Panc1 (cell line): ENCODE measurements at regions not wholly inside any gene's neighbourhood (a gene's known extent, or its start where the extent isn't known, plus 50 kb on each side); places are given as distances from the start of the nearest gene placed in this dataset.
"Not testable (repeated sequence)": the region's sequence is repeated elsewhere in the genome, so short reads cannot be mapped to it uniquely, and the experiment has no call there.

Source experiments
- ATAC-seq: fragments of 200-7000 bp; cut with Tn5 transposase; 2 replicates; pipeline ENCODE4 v1.9.1; 2020; ENCODE audit warnings: mild to moderate bottlenecking, moderate library complexity
- BruUV-seq: library from RNA; stranded (reverse); fragments of 400-500 nt; replicated peaks from 2 replicates; lab custom pipeline; 2021; lab: Mats Ljungman, UMichigan
- CTCF ChIA-PET: fragments of 300-600 bp; sonication (Branson Sonifier 250); formaldehyde crosslinking; loops from one replicate; lab custom pipeline; 2022; ENCODE audit warnings: antibody characterized with exemption; lab: Charles Lee
- POLR2A ChIA-PET: fragments of 300-600 bp; sonication (Branson Sonifier 250); formaldehyde crosslinking; loops from one replicate; lab custom pipeline; 2022; ENCODE audit warnings: antibody characterized with exemption; lab: Charles Lee
- DNase-seq: peaks from one replicate; pipeline ENCODE4 v3.0.0-alpha.2; 2010; ENCODE audit warnings: low read depth, low spot score
- H3K27ac ChIP-seq: 2 replicates; pipeline ENCODE4 v1.5.1; 2011; ENCODE audit warnings: mild to moderate bottlenecking, low read length, inconsistent platforms
- H3K27me3 ChIP-seq: fragments of 200-500 bp; sonication (Bioruptor generic); 2 replicates; pipeline ENCODE4 v1.6.0; 2014; ENCODE audit warnings: low read length, inconsistent platforms; ENCODE audit not compliant: control insufficient read depth, insufficient read depth
- H3K36me3 ChIP-seq: fragments of 200-500 bp; sonication (Bioruptor generic); 2 replicates; pipeline ENCODE4 v1.5.1; 2014; ENCODE audit warnings: inconsistent platforms, mild to moderate bottlenecking, low read length, moderate library complexity; ENCODE audit not compliant: control insufficient read depth, insufficient read depth
- H3K4me1 ChIP-seq: 2 replicates; pipeline ENCODE4 v1.5.1; 2011; ENCODE audit warnings: inconsistent platforms, mild to moderate bottlenecking, low read length, moderate library complexity; ENCODE audit not compliant: control insufficient read depth, insufficient read depth
- H3K4me3 ChIP-seq, 2 experiments: 2 replicates each; pipeline ENCODE4 v1.5.1; 2011 to 2012; ENCODE audit warnings: low read depth in 2 of 2, low read length in 2 of 2, mild to moderate bottlenecking in 2 of 2, inconsistent platforms in 1 of 2, moderate library complexity in 1 of 2
- H3K9me3 ChIP-seq: fragments of 200-500 bp; sonication (Bioruptor generic); 2 replicates; pipeline ENCODE4 v1.5.1; 2014; ENCODE audit warnings: low read depth, mild to moderate bottlenecking, inconsistent platforms, low read length, moderate library complexity; ENCODE audit not compliant: control insufficient read depth, insufficient read depth
- POLR2AphosphoS5 ChIP-seq: IDR thresholded peaks from 2 replicates; pipeline ENCODE4 v1.6.1; 2012; ENCODE audit warnings: mild to moderate bottlenecking, low read depth, low read length, moderate library complexity
- SIN3A ChIP-seq: IDR thresholded peaks from 2 replicates; pipeline ENCODE4 v1.6.1; 2012; ENCODE audit warnings: low read depth, mild to moderate bottlenecking, low read length, moderate library complexity, borderline replicate concordance; ENCODE audit not compliant: insufficient read depth
- TCF7L2 ChIP-seq: IDR thresholded peaks from 2 replicates; pipeline ENCODE4 v1.6.1; 2011; ENCODE audit warnings: mild to moderate bottlenecking, low read depth, low read length, inconsistent platforms
- in situ Hi-C: cut with HindIII; loops from 2 replicates; pipeline ENCODE4 v1.10.0; 2016; ENCODE audit warnings: low sequenced_read_pairs, low pct_unique_long_range_greater_than_20kb
- intact Hi-C: fragments of 100-400 bp; cut with micrococcal nuclease; formaldehyde crosslinking; loops from one replicate; pipeline ENCODE4 v1.10.0; 2022; ENCODE audit not compliant: unreplicated experiment
- TF ChIP-seq, protein P1 (sequence below): fragments of 450-650 bp; IDR thresholded peaks from 2 replicates; pipeline ENCODE4 v1.5.1; 2017; ENCODE audit warnings: mild to moderate bottlenecking
- TF ChIP-seq, protein P2 (sequence below), 2 experiments: IDR thresholded peaks; 2 replicates each; pipeline ENCODE4 v1.6.1; 2011 to 2012; ENCODE audit warnings: low read depth in 2 of 2, control low read depth in 1 of 2, low read length in 1 of 2, mild to moderate bottlenecking in 1 of 2, moderate library complexity in 1 of 2; ENCODE audit not compliant: insufficient read depth in 1 of 2

DNA sequence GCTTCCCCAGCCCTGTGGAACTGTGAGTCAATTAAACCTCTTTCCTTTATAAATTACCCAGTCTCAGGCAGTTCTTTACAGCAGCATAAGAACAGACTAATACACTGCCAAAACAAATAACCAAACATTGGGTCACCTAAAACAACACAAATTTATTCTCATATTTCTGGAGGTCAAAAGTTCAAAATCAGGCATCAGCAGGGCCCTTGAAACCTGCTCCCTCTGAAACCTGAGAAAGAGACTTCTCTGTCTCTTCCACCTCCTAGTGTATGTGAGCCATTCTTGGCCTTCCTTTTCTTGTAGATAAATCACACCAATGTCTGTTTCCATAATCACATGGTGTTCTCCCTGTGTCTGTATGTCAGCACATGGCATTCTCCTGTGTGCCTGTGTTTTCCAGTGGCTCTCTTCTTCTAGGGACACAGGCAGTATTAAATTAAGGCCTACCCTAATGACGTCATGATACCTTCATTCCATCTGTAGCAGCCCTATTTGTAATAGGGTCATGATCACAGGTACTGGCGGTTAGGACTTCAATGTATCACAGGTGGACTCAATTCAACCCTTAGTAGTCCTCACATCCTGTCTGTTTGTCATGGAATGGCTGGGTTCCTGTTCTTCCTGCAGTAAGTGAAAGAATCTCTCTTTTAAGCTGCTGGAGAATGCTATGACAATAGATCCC lies 147.3 kb upstream of the CLNK start:
- no peak for ATAC-seq
- ChIA-PET CTCF (no interaction called here), POLR2A (no interaction called here)
- no peaks in the 10 kb centered on the region for H3K9me3 ChIP-seq
- no TSS peak for BruUV-seq
- H3K36me3 ChIP-seq: no peaks in the 10 kb centered on the region
- H3K4me3 ChIP-seq: no peak overlapping the region
- intact Hi-C loops: no loop called here
- no peaks in the 10 kb centered on the region for H3K4me1 ChIP-seq
- TF ChIP-seq POLR2AphosphoS5: no peak
- TF ChIP-seq, protein P1, sequence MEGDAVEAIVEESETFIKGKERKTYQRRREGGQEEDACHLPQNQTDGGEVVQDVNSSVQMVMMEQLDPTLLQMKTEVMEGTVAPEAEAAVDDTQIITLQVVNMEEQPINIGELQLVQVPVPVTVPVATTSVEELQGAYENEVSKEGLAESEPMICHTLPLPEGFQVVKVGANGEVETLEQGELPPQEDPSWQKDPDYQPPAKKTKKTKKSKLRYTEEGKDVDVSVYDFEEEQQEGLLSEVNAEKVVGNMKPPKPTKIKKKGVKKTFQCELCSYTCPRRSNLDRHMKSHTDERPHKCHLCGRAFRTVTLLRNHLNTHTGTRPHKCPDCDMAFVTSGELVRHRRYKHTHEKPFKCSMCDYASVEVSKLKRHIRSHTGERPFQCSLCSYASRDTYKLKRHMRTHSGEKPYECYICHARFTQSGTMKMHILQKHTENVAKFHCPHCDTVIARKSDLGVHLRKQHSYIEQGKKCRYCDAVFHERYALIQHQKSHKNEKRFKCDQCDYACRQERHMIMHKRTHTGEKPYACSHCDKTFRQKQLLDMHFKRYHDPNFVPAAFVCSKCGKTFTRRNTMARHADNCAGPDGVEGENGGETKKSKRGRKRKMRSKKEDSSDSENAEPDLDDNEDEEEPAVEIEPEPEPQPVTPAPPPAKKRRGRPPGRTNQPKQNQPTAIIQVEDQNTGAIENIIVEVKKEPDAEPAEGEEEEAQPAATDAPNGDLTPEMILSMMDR: no peak
- TF ChIP-seq SIN3A: no peak
- no peak for TF ChIP-seq TCF7L2
- TF ChIP-seq, protein P2, sequence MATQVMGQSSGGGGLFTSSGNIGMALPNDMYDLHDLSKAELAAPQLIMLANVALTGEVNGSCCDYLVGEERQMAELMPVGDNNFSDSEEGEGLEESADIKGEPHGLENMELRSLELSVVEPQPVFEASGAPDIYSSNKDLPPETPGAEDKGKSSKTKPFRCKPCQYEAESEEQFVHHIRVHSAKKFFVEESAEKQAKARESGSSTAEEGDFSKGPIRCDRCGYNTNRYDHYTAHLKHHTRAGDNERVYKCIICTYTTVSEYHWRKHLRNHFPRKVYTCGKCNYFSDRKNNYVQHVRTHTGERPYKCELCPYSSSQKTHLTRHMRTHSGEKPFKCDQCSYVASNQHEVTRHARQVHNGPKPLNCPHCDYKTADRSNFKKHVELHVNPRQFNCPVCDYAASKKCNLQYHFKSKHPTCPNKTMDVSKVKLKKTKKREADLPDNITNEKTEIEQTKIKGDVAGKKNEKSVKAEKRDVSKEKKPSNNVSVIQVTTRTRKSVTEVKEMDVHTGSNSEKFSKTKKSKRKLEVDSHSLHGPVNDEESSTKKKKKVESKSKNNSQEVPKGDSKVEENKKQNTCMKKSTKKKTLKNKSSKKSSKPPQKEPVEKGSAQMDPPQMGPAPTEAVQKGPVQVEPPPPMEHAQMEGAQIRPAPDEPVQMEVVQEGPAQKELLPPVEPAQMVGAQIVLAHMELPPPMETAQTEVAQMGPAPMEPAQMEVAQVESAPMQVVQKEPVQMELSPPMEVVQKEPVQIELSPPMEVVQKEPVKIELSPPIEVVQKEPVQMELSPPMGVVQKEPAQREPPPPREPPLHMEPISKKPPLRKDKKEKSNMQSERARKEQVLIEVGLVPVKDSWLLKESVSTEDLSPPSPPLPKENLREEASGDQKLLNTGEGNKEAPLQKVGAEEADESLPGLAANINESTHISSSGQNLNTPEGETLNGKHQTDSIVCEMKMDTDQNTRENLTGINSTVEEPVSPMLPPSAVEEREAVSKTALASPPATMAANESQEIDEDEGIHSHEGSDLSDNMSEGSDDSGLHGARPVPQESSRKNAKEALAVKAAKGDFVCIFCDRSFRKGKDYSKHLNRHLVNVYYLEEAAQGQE (IDR thresholded peaks at IDR 0.05; ENCODE audit: insufficient read depth in 1 of 2, low read depth in 2 of 2, low read length in 1 of 2): no peak
- no peaks in the 10 kb centered on the region for H3K27me3 ChIP-seq
- DNase-seq: no peak
- in situ Hi-C loops: no loop called here
- H3K27ac ChIP-seq: no peak overlapping the region

DNA sequence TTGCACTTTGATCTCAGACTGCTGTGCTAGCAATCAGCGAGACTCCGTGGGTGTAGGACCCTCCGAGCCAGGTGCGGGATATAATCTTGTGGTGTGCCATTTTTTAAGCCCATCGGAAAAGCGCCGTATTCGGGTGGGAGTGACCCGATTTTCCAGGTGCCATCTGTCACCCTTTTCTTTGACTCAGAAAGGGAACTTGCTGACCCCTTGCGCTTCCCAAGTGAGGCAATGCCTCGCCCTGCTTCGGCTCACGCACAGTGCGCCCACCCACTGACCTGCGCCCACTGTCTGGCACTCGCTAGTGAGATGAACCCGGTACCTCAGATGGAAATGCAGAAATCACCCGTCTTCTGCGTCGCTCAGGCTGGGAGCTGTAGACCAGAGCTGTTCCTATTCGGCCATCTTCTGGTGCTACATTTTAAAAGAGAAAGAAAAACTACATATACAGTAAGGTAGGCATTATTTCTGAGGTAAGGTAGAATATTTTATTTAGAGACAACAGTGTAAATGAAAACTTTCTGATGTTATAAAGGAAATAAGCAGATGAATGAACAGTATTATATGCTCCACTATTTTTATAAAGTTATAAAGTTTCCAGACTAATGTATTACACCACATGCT lies 144.5 kb upstream of the CLNK start:
- in situ Hi-C loops, POLR2A ChIA-PET, ATAC-seq, H3K9me3 ChIP-seq, H3K4me3 ChIP-seq, H3K27me3 ChIP-seq, intact Hi-C loops, BruUV-seq, H3K27ac ChIP-seq, H3K36me3 ChIP-seq, DNase-seq, CTCF ChIA-PET, H3K4me1 ChIP-seq: not testable (repeated sequence)

DNA sequence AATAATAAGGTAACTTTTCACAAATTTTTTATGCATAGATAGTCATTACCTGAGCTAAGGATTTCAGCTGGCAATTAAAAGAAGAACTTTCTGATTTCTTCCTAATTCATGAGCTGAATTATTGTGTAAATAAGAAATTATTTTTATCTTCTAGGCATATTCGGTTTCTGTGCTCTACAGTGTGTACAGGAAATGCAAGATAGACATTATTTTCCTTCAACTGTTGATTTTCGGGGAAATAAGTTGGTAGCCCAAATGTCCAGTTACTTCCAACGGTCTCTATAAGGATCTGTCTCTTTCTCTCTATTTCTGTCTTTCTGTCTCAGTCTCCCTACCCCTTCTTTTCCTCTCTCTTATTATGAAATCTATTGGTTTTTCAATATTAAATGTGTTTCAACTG lies 137.3 kb upstream of the CLNK start:
- TF ChIP-seq, protein P2 (IDR thresholded peaks at IDR 0.05; ENCODE audit: insufficient read depth in 1 of 2, low read depth in 2 of 2, low read length in 1 of 2): no peak
- TF ChIP-seq, protein P1: no peak
- no peak for TF ChIP-seq POLR2AphosphoS5
- TF ChIP-seq TCF7L2: no peak
- H3K36me3 ChIP-seq: no peaks in the 10 kb centered on the region
- H3K27ac ChIP-seq: no peak overlapping the region
- CTCF ChIA-PET: no interaction called here
- no peak overlapping the region for H3K4me3 ChIP-seq
- POLR2A ChIA-PET: no interaction called here
- intact Hi-C loops (no loop called here), in situ Hi-C loops (no loop called here)
- H3K4me1 ChIP-seq: no peaks in the 10 kb centered on the region
- DNase-seq (no peak), ATAC-seq (no peak)
- BruUV-seq: no TSS peak
- H3K9me3 ChIP-seq: no peaks in the 10 kb centered on the region
- H3K27me3 ChIP-seq: no peaks in the 10 kb centered on the region
